ENCODE measurements at regions not wholly inside any gene's neighbourhood (a gene's known extent, or its start where the extent isn't known, plus 50 kb on each side); places are given as distances from the start of the nearest gene placed in this dataset.

DNA sequence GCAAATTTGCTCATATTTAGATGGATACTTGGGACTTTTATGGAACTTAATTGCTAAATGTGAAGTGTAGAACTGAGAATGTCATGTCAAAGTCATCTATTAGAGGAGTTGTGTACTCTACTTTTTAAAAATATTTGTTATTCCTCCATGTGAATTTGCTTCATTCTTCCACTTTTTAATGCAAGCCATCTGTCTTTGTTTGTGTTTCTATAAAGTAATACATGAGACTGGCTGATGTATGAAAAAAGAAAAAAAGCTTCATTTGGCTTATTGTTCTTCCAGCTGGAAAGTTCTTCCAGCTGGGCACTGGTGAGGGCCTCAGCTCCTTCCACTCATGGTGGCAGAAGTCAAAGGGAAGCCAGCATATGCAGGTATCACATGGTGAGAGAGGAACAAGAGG, 114.6 kb upstream of the GRID2 start:
- TF ChIP-seq, protein P1, sequence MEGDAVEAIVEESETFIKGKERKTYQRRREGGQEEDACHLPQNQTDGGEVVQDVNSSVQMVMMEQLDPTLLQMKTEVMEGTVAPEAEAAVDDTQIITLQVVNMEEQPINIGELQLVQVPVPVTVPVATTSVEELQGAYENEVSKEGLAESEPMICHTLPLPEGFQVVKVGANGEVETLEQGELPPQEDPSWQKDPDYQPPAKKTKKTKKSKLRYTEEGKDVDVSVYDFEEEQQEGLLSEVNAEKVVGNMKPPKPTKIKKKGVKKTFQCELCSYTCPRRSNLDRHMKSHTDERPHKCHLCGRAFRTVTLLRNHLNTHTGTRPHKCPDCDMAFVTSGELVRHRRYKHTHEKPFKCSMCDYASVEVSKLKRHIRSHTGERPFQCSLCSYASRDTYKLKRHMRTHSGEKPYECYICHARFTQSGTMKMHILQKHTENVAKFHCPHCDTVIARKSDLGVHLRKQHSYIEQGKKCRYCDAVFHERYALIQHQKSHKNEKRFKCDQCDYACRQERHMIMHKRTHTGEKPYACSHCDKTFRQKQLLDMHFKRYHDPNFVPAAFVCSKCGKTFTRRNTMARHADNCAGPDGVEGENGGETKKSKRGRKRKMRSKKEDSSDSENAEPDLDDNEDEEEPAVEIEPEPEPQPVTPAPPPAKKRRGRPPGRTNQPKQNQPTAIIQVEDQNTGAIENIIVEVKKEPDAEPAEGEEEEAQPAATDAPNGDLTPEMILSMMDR (IDR thresholded peaks at IDR 0.05): no peak
- no peak for TF ChIP-seq ZFX (IDR thresholded peaks at IDR 0.05; ENCODE audit: borderline replicate concordance)

All from 22Rv1 (cell line).